Activated T-cell treated with anti-CD3 and anti-CD28 coated beads, Interleukin-2, amount 50 U/mL, for 72 hours (primary cell): ENCODE measurements at regions not wholly inside any gene's neighbourhood (a gene's known extent, or its start where the extent isn't known, plus 50 kb on each side); places are given as distances from the start of the nearest gene placed in this dataset.

ENCODE experiments used
- ATAC-seq, 2 donors: fragments of 150-1000 bp; cut with Tn5 transposase; replicated peaks in 1 of 2; 2 replicates each; pipeline ENCODE4 v1.10.0; 2021; ENCODE audit warnings: moderate library complexity in 2 of 2, mild to moderate bottlenecking in 1 of 2
- DNase-seq, 2 donors: peaks; one replicate each; pipeline ENCODE4 v3.0.0; 2021 to 2022; ENCODE audit warnings: mixed read lengths in 1 of 2
- H3K27ac Mint-ChIP-seq: one replicate; pipeline ENCODE4 v1.8.0; 2022; ENCODE audit warnings: mild to moderate bottlenecking, moderate library complexity, mixed read lengths
- H3K27me3 Mint-ChIP-seq: one replicate; pipeline ENCODE4 v1.8.0; 2022; ENCODE audit warnings: low read depth, mixed read lengths
- H3K36me3 Mint-ChIP-seq, 2 donors: one replicate each; pipeline ENCODE4 v1.8.0; 2022; ENCODE audit warnings: mixed read lengths in 2 of 2, mild to moderate bottlenecking in 1 of 2; ENCODE audit not compliant: insufficient read depth in 2 of 2
- H3K4me1 Mint-ChIP-seq: one replicate; pipeline ENCODE4 v1.8.0; 2022; ENCODE audit warnings: low read depth, mixed read lengths
- H3K4me3 Mint-ChIP-seq, 2 donors: one replicate each; pipeline ENCODE4 v1.8.0; 2022; ENCODE audit warnings: mild to moderate bottlenecking in 2 of 2, mixed read lengths in 2 of 2, moderate library complexity in 2 of 2
- H3K9me3 Mint-ChIP-seq, 2 donors: one replicate each; pipeline ENCODE4 v1.8.0; 2022; ENCODE audit warnings: mixed read lengths in 2 of 2

- DNase-seq (no peak), ATAC-seq (no peak)
- Mint-ChIP-seq H3K27me3 (no peaks in the 10 kb centered on the region), H3K27ac (peak overlapping the region; percentile 24), H3K36me3 (no peaks in the 10 kb centered on the region), H3K4me3 (no peak overlapping the region), H3K4me1 (no peaks in the 10 kb centered on the region), H3K9me3 (peaks cover 6 to 7% of the 10 kb centered on the region in 2 donors)
Observed at GRCh38 chr4:156420623-156421022, 467.0 kb upstream of the CTSO start.

DNA sequence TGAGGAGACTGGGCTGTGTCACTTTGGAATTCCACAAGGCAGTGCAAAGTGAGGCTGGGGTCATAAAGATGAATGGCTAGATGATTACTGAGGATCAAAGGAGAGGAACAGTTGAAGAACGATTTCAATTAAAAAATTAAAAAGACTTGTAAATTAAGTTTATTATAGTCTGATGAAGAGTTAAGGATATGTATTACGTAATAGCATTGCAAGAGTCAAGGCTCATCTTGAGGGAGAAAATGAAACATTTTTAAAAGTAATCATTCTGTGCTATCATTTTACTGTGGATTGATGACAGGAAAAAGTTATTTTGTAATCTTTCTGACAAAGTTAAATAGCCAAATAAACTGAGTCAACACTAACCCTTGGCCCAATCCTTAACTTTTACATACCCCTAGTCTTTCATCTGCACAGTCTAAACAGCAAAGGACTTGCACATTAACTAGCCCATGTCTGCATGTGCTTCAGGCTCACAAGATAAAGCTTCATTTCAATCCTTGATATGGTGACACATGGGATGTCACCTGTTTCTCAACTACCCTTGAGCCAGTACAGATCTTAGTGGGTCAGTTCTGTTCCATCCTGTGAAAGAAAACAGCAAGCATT lies 465.5 kb upstream of the CTSO start:
- Mint-ChIP-seq H3K9me3 (peaks cover 5 to 7% of the 10 kb centered on the region in 2 donors), H3K27ac (no peak overlapping the region), H3K4me1 (no peaks in the 10 kb centered on the region), H3K27me3 (no peaks in the 10 kb centered on the region), H3K36me3 (no peaks in the 10 kb centered on the region), H3K4me3 (no peak overlapping the region)
- ATAC-seq (no peak), DNase-seq (no peak)

DNA sequence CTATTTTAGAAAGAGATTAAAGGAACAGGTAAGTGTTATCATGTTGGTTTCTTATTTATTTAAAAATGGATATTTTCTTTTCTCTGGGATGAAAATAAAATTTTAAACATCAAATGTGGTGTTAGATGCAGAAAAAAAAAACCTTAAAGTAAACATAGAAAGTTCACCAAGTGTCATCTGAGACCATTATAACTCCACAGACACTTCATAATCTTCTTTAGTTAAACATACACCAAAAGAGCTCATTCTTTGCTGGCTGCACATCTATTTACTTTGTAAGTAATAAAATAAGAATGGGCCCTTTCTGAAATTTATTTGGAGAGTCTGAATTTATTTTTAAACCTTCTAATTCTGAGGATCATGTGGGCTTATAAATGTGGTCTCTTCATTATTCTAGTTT lies 460.7 kb upstream of the CTSO start:
- Mint-ChIP-seq H3K27me3 (no peaks in the 10 kb centered on the region), H3K27ac (no peak overlapping the region), H3K4me3 (no peak overlapping the region), H3K36me3 (no peaks in the 10 kb centered on the region), H3K4me1 (no peaks in the 10 kb centered on the region), H3K9me3 (peaks cover 5 to 10% of the 10 kb centered on the region in 2 donors)
- DNase-seq (no peak), ATAC-seq (no peak)

GRCh38 chr4:156413239-156414135 lies 459.8 kb upstream of the CTSO start:
- H3K27ac Mint-ChIP-seq = no peak overlapping the region
- no peak overlapping the region for H3K4me3 Mint-ChIP-seq
- no peaks in the 10 kb centered on the region for H3K4me1 Mint-ChIP-seq
- DNase-seq (no peak), ATAC-seq (no peak)
- H3K9me3 Mint-ChIP-seq = peaks cover 5 to 10% of the 10 kb centered on the region in 2 donors
- H3K36me3 Mint-ChIP-seq = no peaks in the 10 kb centered on the region
- no peaks in the 10 kb centered on the region for H3K27me3 Mint-ChIP-seq

DNA sequence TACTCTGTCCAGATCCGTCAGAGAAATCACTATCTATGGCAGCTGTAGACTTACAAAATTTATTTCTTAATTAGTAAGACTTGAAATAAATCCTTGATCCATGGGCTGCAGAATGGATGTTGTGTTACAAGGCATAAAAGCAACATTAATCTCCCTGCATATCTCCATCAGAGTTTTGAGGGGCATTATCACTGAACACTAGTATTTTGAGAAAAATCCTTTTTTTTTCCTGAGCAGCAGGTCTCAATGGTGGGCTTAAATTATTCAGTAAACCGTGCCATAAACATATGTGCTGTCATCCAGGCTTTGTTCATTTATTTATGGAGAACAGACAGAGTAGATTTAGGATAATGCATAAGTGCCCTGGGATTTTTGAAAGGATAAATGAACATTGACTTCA lies 457.9 kb upstream of the CTSO start:
- no peaks in the 10 kb centered on the region for H3K4me1 Mint-ChIP-seq
- no peaks in the 10 kb centered on the region for H3K27me3 Mint-ChIP-seq
- no peaks in the 10 kb centered on the region for H3K36me3 Mint-ChIP-seq
- ATAC-seq = no peak
- DNase-seq = no peak
- no peak overlapping the region for H3K4me3 Mint-ChIP-seq
- H3K27ac Mint-ChIP-seq = no peak overlapping the region
- H3K9me3 Mint-ChIP-seq = peaks cover 0 to 7% of the 10 kb centered on the region in 2 donors

- Mint-ChIP-seq H3K27me3 (no peaks in the 10 kb centered on the region), H3K27ac (no peak overlapping the region), H3K9me3 (peaks cover 0 to 13% of the 10 kb centered on the region in 2 donors), H3K36me3 (no peaks in the 10 kb centered on the region), H3K4me3 (no peak overlapping the region), H3K4me1 (no peaks in the 10 kb centered on the region)
- DNase-seq = no peak
- ATAC-seq = no peak
Observed at GRCh38 chr4:156408749-156409148, 455.1 kb upstream of the CTSO start.

GRCh38 chr4:156401371-156401770 lies 447.7 kb upstream of the CTSO start:
- Mint-ChIP-seq H3K27me3 (no peaks in the 10 kb centered on the region), H3K27ac (no peak overlapping the region), H3K9me3 (peaks cover 5 to 8% of the 10 kb centered on the region in 2 donors), H3K36me3 (no peaks in the 10 kb centered on the region), H3K4me3 (no peak overlapping the region), H3K4me1 (no peaks in the 10 kb centered on the region)
- DNase-seq (no peak), ATAC-seq (no peak)

DNA sequence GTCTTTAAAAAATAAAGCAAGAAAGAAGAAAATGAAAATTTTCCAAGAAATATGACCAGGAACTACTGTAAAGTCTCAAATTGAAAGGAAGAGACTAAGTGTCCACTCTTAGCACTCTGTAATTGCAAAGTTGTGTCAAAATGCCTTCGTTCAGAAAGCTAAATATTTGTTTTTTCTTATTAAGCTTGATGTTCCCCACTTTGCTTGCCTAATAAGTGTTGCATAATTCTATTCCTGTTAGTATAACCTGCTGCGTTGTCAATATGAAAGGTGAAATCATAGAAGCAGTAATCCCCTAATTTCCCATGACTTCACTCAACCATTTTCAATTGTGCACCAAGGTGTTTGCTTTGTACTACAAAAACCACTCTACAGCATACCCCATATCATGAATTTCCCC lies 442.9 kb upstream of the CTSO start:
- ATAC-seq = no peak
- Mint-ChIP-seq H3K9me3 (peaks cover 0 to 2% of the 10 kb centered on the region in 2 donors), H3K36me3 (no peaks in the 10 kb centered on the region), H3K27ac (no peak overlapping the region), H3K4me3 (no peak overlapping the region), H3K4me1 (no peaks in the 10 kb centered on the region), H3K27me3 (no peaks in the 10 kb centered on the region)
- DNase-seq = no peak

- DNase-seq = no peak
Observed at GRCh38 chr4:156391325-156391653, 437.6 kb upstream of the CTSO start.

DNA sequence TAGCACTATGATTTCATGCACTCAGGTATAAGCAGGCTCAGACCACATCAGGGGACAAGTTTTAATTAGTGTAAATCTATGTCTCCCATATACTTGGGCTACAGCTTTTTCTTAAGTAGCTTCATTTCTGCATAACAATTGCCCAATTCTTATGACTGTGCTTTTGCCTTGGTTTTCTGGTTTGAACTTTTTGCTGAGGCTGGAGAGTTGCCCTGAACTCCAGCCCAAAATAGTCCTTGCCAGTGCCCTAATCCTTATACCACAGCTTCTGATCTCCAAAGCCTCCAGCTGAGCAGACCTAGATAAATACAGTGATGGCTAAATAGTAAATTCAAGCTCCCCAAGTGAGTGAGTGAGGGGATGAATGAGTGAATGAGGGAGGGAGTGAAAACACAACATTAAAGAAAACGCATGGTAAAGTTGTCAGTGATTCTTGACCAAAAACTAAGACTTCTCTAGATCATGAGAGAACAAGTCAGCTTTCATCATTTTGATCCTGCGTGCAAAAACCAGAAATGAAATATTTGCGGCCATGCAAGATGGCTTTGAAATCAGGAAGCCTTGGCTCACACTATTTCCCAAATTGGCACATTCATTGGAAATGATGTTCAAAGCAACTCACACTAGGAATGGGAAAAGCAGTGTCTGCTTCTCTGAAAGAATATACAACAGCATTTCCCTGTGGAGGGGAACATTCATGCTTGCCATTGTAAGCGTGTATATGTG lies 437.1 kb upstream of the CTSO start:
- no peak for DNase-seq
- Mint-ChIP-seq H3K4me1 (no peaks in the 10 kb centered on the region), H3K4me3 (no peak overlapping the region), H3K27me3 (no peaks in the 10 kb centered on the region), H3K27ac (no peak overlapping the region), H3K9me3 (peaks cover 0 to 3% of the 10 kb centered on the region in 2 donors), H3K36me3 (no peaks in the 10 kb centered on the region)
- no peak for ATAC-seq

More at GRCh38 chr4:156391325-156391653, 437.6 kb upstream of the CTSO start:
- Mint-ChIP-seq H3K27me3 (no peaks in the 10 kb centered on the region), H3K27ac (no peak overlapping the region), H3K36me3 (no peaks in the 10 kb centered on the region), H3K9me3 (peaks cover 0 to under 1% of the 10 kb centered on the region in 2 donors), H3K4me3 (no peak overlapping the region), H3K4me1 (no peaks in the 10 kb centered on the region)
- no peak for ATAC-seq

- H3K27me3 Mint-ChIP-seq = no peaks in the 10 kb centered on the region
- no peaks in the 10 kb centered on the region for H3K36me3 Mint-ChIP-seq
- H3K27ac Mint-ChIP-seq = no peak overlapping the region
- peaks cover 0 to 3% of the 10 kb centered on the region in 2 donors for H3K9me3 Mint-ChIP-seq
- H3K4me3 Mint-ChIP-seq = no peak overlapping the region
- H3K4me1 Mint-ChIP-seq = no peaks in the 10 kb centered on the region
- DNase-seq (no peak), ATAC-seq (no peak)
Observed at GRCh38 chr4:156388826-156389225, 435.2 kb upstream of the CTSO start.

- no peak overlapping the region for H3K27ac Mint-ChIP-seq
- H3K4me3 Mint-ChIP-seq = no peak overlapping the region
- no peaks in the 10 kb centered on the region for H3K36me3 Mint-ChIP-seq
- H3K9me3 Mint-ChIP-seq = peaks cover 1 to 4% of the 10 kb centered on the region in 2 donors
- H3K4me1 Mint-ChIP-seq = no peaks in the 10 kb centered on the region
- DNase-seq (no peak), ATAC-seq (no peak)
- no peaks in the 10 kb centered on the region for H3K27me3 Mint-ChIP-seq
Observed at GRCh38 chr4:156378033-156378665, 424.5 kb upstream of the CTSO start.
